Tibial artery (tissue), 4 donors: ENCODE measurements at regions not wholly inside any gene's neighbourhood (a gene's known extent, or its start where the extent isn't known, plus 50 kb on each side); places are given as distances from the start of the nearest gene placed in this dataset.
A peak's percentile ranks its signal among the peaks of the same experiment; 100 is the strongest.
"Not testable (repeated sequence)": the region's sequence is repeated elsewhere in the genome, so short reads cannot be mapped to it uniquely, and the experiment has no call there.

Experiments used
- DNase-seq, 2 donors: peaks; one replicate each; pipeline ENCODE4 v3.0.0-alpha.2; 2019
- H3K27ac ChIP-seq, 2 donors: fragments of 200-600 bp; sonication (generic) in 1 of 2; 1 replicate in 1 of 2; 2 replicates in 1 of 2; pipeline ENCODE4 v1.5.1; 2018 to 2019; ENCODE audit warnings: mild to moderate bottlenecking in 1 of 2
- H3K27me3 ChIP-seq, 2 donors: fragments of 200-600 bp; sonication (generic) in 1 of 2; one replicate each; pipeline versions ENCODE4 v1.5.1 to v1.6.0; 2016 to 2019
- H3K36me3 ChIP-seq, 3 donors: fragments of 200-600 bp; sonication (generic) in 2 of 3; one replicate each; pipeline ENCODE4 v1.5.1; 2016 to 2019; ENCODE audit warnings: mild to moderate bottlenecking in 2 of 3
- H3K4me1 ChIP-seq, 4 donors: fragments of 200-600 bp; sonication (generic) in 2 of 4; 1 replicate in 3 of 4; 2 replicates in 1 of 4; pipeline ENCODE4 v1.5.1; 2016 to 2019
- H3K4me3 ChIP-seq, 2 donors: fragments of 200-600 bp; sonication (generic) in 1 of 2; 1 replicate in 1 of 2; 2 replicates in 1 of 2; pipeline ENCODE4 v1.5.1; 2018 to 2019; ENCODE audit warnings: mild to moderate bottlenecking in 2 of 2
- H3K9me3 ChIP-seq, 3 donors: fragments of 200-600 bp; sonication (generic) in 1 of 3; one replicate each; pipeline ENCODE4 v1.5.1; 2016 to 2019
- CTCF ChIP-seq, 2 experiments: fragments of 200-600 bp in 1 of 2; fragments of 450-650 bp in 1 of 2; IDR thresholded peaks; one replicate each; pipeline ENCODE4 v1.5.1; 2017 to 2019; ENCODE audit warnings: antibody characterized with exemption in 2 of 2, mild to moderate bottlenecking in 1 of 2, moderate library complexity in 1 of 2
- intact Hi-C: fragments of 100-400 bp; cut with DNase I; formaldehyde crosslinking; loops from one replicate; pipeline ENCODE4 v1.15.0; 2023; ENCODE audit warnings: low total_unique reads

- intact Hi-C loops = no loop called here
- Histone ChIP-seq H3K9me3 (peaks cover 0 to 14% (median 0%) of the 10 kb centered on the region in 3 donors), H3K4me3 (no peak overlapping the region), H3K36me3 (no peaks in the 10 kb centered on the region), H3K4me1 (no peaks in the 10 kb centered on the region), H3K27ac (no peak overlapping the region), H3K27me3 (peaks cover 0 to 3% of the 10 kb centered on the region in 2 donors)
- no peak for TF ChIP-seq CTCF (IDR thresholded peaks at IDR 0.05)
- no peak for DNase-seq
These were observed 108.9 kb upstream of the FMN2 start for GRCh38 chr1:239982762-239983161.

GRCh38 chr1:239985044-239985443 lies 106.6 kb upstream of the FMN2 start:
- Histone ChIP-seq H3K27me3 (no peaks in the 10 kb centered on the region), H3K4me3 (no peak overlapping the region), H3K27ac (no peak overlapping the region), H3K9me3 (peaks cover 0 to 4% (median 0%) of the 10 kb centered on the region in 3 donors), H3K36me3 (no peaks in the 10 kb centered on the region), H3K4me1 (no peaks in the 10 kb centered on the region)
- no peak for TF ChIP-seq CTCF (IDR thresholded peaks at IDR 0.05)
- intact Hi-C loops = no loop called here
- DNase-seq = no peak

- Histone ChIP-seq H3K4me1 (no peaks in the 10 kb centered on the region), H3K36me3 (no peaks in the 10 kb centered on the region), H3K27me3 (no peaks in the 10 kb centered on the region), H3K27ac (no peak overlapping the region), H3K9me3 (no peaks in the 10 kb centered on the region), H3K4me3 (no peak overlapping the region)
- intact Hi-C loops = no loop called here
- peak; percentile 23 to 50 for TF ChIP-seq CTCF (IDR thresholded peaks at IDR 0.05)
- peak in 1 of 2 donors; percentile 46 for DNase-seq
These were observed 104.5 kb upstream of the FMN2 start for GRCh38 chr1:239987103-239987745.

- intact Hi-C loops = no loop called here
- DNase-seq = no peak
- no peak for TF ChIP-seq CTCF (IDR thresholded peaks at IDR 0.05)
These were observed 101.7 kb upstream of the FMN2 start for GRCh38 chr1:239989990-239990389.

GRCh38 chr1:239992566-239992965 lies 99.1 kb upstream of the FMN2 start:
- H3K27ac ChIP-seq, H3K4me1 ChIP-seq, H3K4me3 ChIP-seq, DNase-seq, intact Hi-C loops, H3K36me3 ChIP-seq, H3K9me3 ChIP-seq: not testable (repeated sequence)
- H3K27me3 ChIP-seq = peaks cover 0 to 24% of the 10 kb centered on the region in 2 donors

More at GRCh38 chr1:239989990-239990389, 101.7 kb upstream of the FMN2 start:
- H3K4me1 ChIP-seq = no peaks in the 10 kb centered on the region
- H3K36me3 ChIP-seq = no peaks in the 10 kb centered on the region
- no peak overlapping the region for H3K27ac ChIP-seq
- no peak overlapping the region for H3K4me3 ChIP-seq
- peaks cover 0 to 6% of the 10 kb centered on the region in 2 donors for H3K27me3 ChIP-seq
- no peaks in the 10 kb centered on the region for H3K9me3 ChIP-seq

GRCh38 chr1:239993366-239993765 lies 98.3 kb upstream of the FMN2 start:
- no peaks in the 10 kb centered on the region for H3K36me3 ChIP-seq
- no peaks in the 10 kb centered on the region for H3K9me3 ChIP-seq
- intact Hi-C loops = no loop called here
- peaks cover 0 to 9% (median 6%) of the 10 kb centered on the region in 4 donors for H3K4me1 ChIP-seq
- H3K27ac ChIP-seq = no peak overlapping the region
- no peak for DNase-seq
- H3K27me3 ChIP-seq = peaks cover 0 to 32% of the 10 kb centered on the region in 2 donors
- TF ChIP-seq CTCF (IDR thresholded peaks at IDR 0.05) = no peak
- H3K4me3 ChIP-seq = no peak overlapping the region
